ENCODE measurements at regions not wholly inside any gene's neighbourhood (a gene's known extent, or its start where the extent isn't known, plus 50 kb on each side); places are given as distances from the start of the nearest gene placed in this dataset.

DNA sequence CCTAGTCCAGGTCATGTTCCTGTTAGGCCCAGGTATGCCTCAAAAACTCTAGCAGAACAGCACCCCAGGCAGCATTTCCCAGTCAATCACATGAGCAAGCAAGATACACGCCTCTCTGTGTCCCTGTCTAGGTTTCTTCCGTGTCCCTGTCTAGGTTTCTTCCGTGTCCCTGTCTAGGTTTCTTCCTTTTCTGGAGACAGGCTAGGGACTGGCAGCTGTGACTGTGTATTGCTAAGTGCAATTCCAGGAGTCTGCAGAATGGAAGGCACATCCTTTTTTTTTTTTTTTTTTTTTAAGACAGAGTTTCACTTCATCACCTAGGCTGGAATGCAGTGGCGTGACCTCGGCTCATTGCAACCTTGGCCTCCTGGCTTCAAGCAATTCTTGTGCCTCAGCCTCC, 77.6 kb downstream of the SETD4 start (continued):
- TF ChIP-seq, protein P1, sequence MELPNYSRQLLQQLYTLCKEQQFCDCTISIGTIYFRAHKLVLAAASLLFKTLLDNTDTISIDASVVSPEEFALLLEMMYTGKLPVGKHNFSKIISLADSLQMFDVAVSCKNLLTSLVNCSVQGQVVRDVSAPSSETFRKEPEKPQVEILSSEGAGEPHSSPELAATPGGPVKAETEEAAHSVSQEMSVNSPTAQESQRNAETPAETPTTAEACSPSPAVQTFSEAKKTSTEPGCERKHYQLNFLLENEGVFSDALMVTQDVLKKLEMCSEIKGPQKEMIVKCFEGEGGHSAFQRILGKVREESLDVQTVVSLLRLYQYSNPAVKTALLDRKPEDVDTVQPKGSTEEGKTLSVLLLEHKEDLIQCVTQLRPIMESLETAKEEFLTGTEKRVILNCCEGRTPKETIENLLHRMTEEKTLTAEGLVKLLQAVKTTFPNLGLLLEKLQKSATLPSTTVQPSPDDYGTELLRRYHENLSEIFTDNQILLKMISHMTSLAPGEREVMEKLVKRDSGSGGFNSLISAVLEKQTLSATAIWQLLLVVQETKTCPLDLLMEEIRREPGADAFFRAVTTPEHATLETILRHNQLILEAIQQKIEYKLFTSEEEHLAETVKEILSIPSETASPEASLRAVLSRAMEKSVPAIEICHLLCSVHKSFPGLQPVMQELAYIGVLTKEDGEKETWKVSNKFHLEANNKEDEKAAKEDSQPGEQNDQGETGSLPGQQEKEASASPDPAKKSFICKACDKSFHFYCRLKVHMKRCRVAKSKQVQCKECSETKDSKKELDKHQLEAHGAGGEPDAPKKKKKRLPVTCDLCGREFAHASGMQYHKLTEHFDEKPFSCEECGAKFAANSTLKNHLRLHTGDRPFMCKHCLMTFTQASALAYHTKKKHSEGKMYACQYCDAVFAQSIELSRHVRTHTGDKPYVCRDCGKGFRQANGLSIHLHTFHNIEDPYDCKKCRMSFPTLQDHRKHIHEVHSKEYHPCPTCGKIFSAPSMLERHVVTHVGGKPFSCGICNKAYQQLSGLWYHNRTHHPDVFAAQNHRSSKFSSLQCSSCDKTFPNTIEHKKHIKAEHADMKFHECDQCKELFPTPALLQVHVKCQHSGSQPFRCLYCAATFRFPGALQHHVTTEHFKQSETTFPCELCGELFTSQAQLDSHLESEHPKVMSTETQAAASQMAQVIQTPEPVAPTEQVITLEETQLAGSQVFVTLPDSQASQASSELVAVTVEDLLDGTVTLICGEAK (IDR thresholded peaks at IDR 0.05) = no peak
- TF ChIP-seq, protein P1 (CRISPR knock-in tag; IDR thresholded peaks at IDR 0.05) = no peak
- no peak for TF ChIP-seq KLF9 (CRISPR knock-in tag; IDR thresholded peaks at IDR 0.05; ENCODE audit: low read depth)

DNA sequence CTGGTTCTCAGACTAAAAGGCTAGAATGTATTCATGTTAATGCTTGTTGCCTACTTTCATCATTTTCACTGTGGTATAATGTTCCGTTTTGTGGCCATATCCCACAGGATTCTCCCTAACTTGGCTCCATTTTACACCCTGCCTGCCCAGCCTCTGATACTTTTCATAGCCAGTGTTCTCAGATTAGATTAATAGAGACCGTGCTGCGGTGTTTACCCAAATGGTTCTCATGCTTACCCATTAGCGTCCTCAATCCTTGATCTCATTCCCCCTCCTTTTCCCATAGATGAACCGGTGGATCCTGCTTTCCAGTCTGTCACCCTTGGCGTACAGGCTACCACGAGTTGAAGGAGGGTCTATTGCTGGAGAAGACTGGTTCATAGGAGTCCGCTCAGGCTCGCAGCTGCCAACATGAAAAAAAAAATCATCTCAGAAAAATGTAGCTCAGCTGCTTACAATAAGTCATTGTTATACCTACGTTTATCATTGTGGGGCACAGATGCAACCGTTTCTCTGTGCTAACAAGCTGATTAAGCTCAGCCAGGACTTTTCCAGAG, 78.7 kb downstream of the SETD4 start:
- CTCF ChIA-PET (ENCODE audit: low intra/inter-chr PET ratio, low total read pairs) = no interaction called here
- TF ChIP-seq ZBTB7B (CRISPR knock-in tag; IDR thresholded peaks at IDR 0.05) (no peak), BHLHE40 (IDR thresholded peaks at IDR 0.05; ENCODE audit: low read length) (no peak), ZNF432 (CRISPR knock-in tag; IDR thresholded peaks at IDR 0.05; ENCODE audit: borderline replicate concordance) (no peak), ZNF557 (CRISPR knock-in tag; IDR thresholded peaks at IDR 0.05) (no peak), POGZ (CRISPR knock-in tag; IDR thresholded peaks at IDR 0.05) (no peak), MEIS2 (CRISPR knock-in tag; IDR thresholded peaks at IDR 0.05) (no peak), MAFF (IDR thresholded peaks at IDR 0.05; ENCODE audit: low read depth, low read length) (no peak), ZMYM3 (CRISPR knock-in tag; IDR thresholded peaks at IDR 0.05) (no peak), REPIN1 (CRISPR knock-in tag; IDR thresholded peaks at IDR 0.05; ENCODE audit: borderline replicate concordance, low read depth) (no peak)
- TF ChIP-seq, protein P2, sequence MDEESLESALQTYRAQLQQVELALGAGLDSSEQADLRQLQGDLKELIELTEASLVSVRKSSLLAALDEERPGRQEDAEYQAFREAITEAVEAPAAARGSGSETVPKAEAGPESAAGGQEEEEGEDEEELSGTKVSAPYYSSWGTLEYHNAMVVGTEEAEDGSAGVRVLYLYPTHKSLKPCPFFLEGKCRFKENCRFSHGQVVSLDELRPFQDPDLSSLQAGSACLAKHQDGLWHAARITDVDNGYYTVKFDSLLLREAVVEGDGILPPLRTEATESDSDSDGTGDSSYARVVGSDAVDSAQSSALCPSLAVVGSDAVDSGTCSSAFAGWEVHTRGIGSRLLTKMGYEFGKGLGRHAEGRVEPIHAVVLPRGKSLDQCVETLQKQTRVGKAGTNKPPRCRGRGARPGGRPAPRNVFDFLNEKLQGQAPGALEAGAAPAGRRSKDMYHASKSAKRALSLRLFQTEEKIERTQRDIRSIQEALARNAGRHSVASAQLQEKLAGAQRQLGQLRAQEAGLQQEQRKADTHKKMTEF (CRISPR knock-in tag; IDR thresholded peaks at IDR 0.05) = no peak
- TF ChIP-seq, protein P3, sequence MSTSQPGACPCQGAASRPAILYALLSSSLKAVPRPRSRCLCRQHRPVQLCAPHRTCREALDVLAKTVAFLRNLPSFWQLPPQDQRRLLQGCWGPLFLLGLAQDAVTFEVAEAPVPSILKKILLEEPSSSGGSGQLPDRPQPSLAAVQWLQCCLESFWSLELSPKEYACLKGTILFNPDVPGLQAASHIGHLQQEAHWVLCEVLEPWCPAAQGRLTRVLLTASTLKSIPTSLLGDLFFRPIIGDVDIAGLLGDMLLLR (CRISPR knock-in tag; IDR thresholded peaks at IDR 0.05) = no peak

More for the DNA sequence above, 78.7 kb downstream of the SETD4 start:
- Histone ChIP-seq H3K27ac (ENCODE audit: extremely low read length, insufficient read depth, low read length) (no peak overlapping the region), H3K79me2 (ENCODE audit: insufficient read depth, low read length) (no peaks in the 10 kb centered on the region), H3K4me2 (ENCODE audit: low read depth, low read length) (no peak overlapping the region), H3K4me3 (replicated peaks in 1 of 3; ENCODE audit: insufficient read depth in 1 of 3, low read depth in 2 of 3, low read length in 3 of 3) (no peak overlapping the region), H2AFZ (ENCODE audit: low read length) (no peak overlapping the region), H3K27me3 (ENCODE audit: control insufficient read depth in 1 of 2, insufficient read depth in 2 of 2, low read length in 2 of 2) (no peaks in the 10 kb centered on the region), H3K36me3 (replicated peaks in 1 of 2; ENCODE audit: control insufficient read depth in 1 of 2, insufficient read depth in 2 of 2, low read length in 2 of 2) (no peaks in the 10 kb centered on the region), H3K4me1 (ENCODE audit: insufficient read depth, low read length) (peaks cover 65% of the 10 kb centered on the region), H3K9ac (ENCODE audit: insufficient read depth, low read depth, low read length) (no peak overlapping the region), H3K9me3 (ENCODE audit: low read length) (no peaks in the 10 kb centered on the region), H4K20me1 (ENCODE audit: insufficient read depth, low read length) (no peaks in the 10 kb centered on the region)
- POLR2A ChIA-PET = no interaction called here
- no TSS peak for BruUV-seq (replicated peaks)
- in situ Hi-C loops (cut with HindIII; ENCODE audit: extremely low pct_ligation_motif_present, low pct_unique_long_range_greater_than_20kb) (no loop called here), intact Hi-C loops (cut with micrococcal nuclease; ENCODE audit: unreplicated experiment) (no loop called here)
- FAIRE-seq (no peak), ATAC-seq (no peak), DNase-seq (ENCODE audit: low spot score) (no peak)
- 88% methylated on average over 11 of the region's 11 CpGs for WGBS (ENCODE audit: low lambda C conversion rate)

All from HepG2 (cell line).